ENCODE measurements at regions not wholly inside any gene's neighbourhood (a gene's known extent, or its start where the extent isn't known, plus 50 kb on each side); places are given as distances from the start of the nearest gene placed in this dataset.
"Not testable (repeated sequence)": the region's sequence is repeated elsewhere in the genome, so short reads cannot be mapped to it uniquely, and the experiment has no call there.

- no peak for DNase-seq
Measured at GRCh38 chr15:38130205-38130567, 122.5 kb upstream of the SPRED1 start.

GRCh38 chr15:38130740-38131498 lies 121.7 kb upstream of the SPRED1 start:
- DNase-seq: no peak

GRCh38 chr15:38134252-38134651 lies 118.4 kb upstream of the SPRED1 start:
- no peak for DNase-seq

- not testable (repeated sequence) for DNase-seq
Measured at GRCh38 chr15:38142195-38142594, 110.4 kb upstream of the SPRED1 start.

GRCh38 chr15:38144921-38145320 lies 107.7 kb upstream of the SPRED1 start:
- DNase-seq: no peak

- DNase-seq: no peak
Measured at GRCh38 chr15:38145651-38146111, 107.0 kb upstream of the SPRED1 start.

- no peak for DNase-seq
Measured at GRCh38 chr15:38147246-38147645, 105.4 kb upstream of the SPRED1 start.

GRCh38 chr15:38148471-38148870 lies 104.2 kb upstream of the SPRED1 start:
- no peak for DNase-seq

GRCh38 chr15:38149315-38149714 lies 103.3 kb upstream of the SPRED1 start:
- no peak for DNase-seq

- no peak for DNase-seq
Measured at GRCh38 chr15:38150148-38150547, 102.5 kb upstream of the SPRED1 start.

GRCh38 chr15:38150794-38151193 lies 101.8 kb upstream of the SPRED1 start:
- no peak for DNase-seq

GRCh38 chr15:38153781-38154180 lies 98.9 kb upstream of the SPRED1 start:
- DNase-seq: no peak

- no peak for DNase-seq
Measured at GRCh38 chr15:38154255-38154654, 98.4 kb upstream of the SPRED1 start.

GRCh38 chr15:38154837-38155236 lies 97.8 kb upstream of the SPRED1 start:
- no peak for DNase-seq

- DNase-seq: no peak
Measured at GRCh38 chr15:38163658-38164057, 89.0 kb upstream of the SPRED1 start.

- no peak for DNase-seq
Measured at GRCh38 chr15:38164061-38164460, 88.6 kb upstream of the SPRED1 start.

GRCh38 chr15:38164507-38164906 lies 88.1 kb upstream of the SPRED1 start:
- DNase-seq: no peak

GRCh38 chr15:38168467-38169070 lies 84.1 kb upstream of the SPRED1 start:
- DNase-seq: no peak

- DNase-seq: no peak
Measured at GRCh38 chr15:38171973-38172372, 80.7 kb upstream of the SPRED1 start.

GRCh38 chr15:38174691-38175090 lies 77.9 kb upstream of the SPRED1 start:
- no peak for DNase-seq

- DNase-seq: no peak
Measured at GRCh38 chr15:38176155-38176554, 76.5 kb upstream of the SPRED1 start.

GRCh38 chr15:38176691-38177090 lies 75.9 kb upstream of the SPRED1 start:
- no peak for DNase-seq

- no peak for DNase-seq
Measured at GRCh38 chr15:38182900-38183299, 69.7 kb upstream of the SPRED1 start.

- DNase-seq: peak; percentile 11
Measured at GRCh38 chr15:38186507-38186906, 66.1 kb upstream of the SPRED1 start.

Measured in NCI-H1417 treated with DMSO at 0.1 percent for 48 hours (cell line).